ENCODE measurements at regions not wholly inside any gene's neighbourhood (a gene's known extent, or its start where the extent isn't known, plus 50 kb on each side); places are given as distances from the start of the nearest gene placed in this dataset.
"Not testable (repeated sequence)": the region's sequence is repeated elsewhere in the genome, so short reads cannot be mapped to it uniquely, and the experiment has no call there.

- intact Hi-C loops (cut with micrococcal nuclease; ENCODE audit: unreplicated experiment) = no loop called here
- H3K79me2 ChIP-seq (ENCODE audit: insufficient read depth, low read length) = no peaks in the 10 kb centered on the region
- ChIA-PET POLR2A (no interaction called here), CTCF (ENCODE audit: low intra/inter-chr PET ratio, low total read pairs) (no interaction called here)
- H2AFZ ChIP-seq (ENCODE audit: low read length) = no peak overlapping the region
- no peaks in the 10 kb centered on the region for H3K4me1 ChIP-seq (ENCODE audit: insufficient read depth, low read length)
- DNase-seq (ENCODE audit: low spot score) = no peak
- in situ Hi-C loops (cut with HindIII; ENCODE audit: extremely low pct_ligation_motif_present, low pct_unique_long_range_greater_than_20kb) = no loop called here
- no peak overlapping the region for H3K27ac ChIP-seq (ENCODE audit: extremely low read length, insufficient read depth, low read length)
- no peak for FAIRE-seq
- no peak for TF ChIP-seq TBX2 (CRISPR knock-in tag; IDR thresholded peaks at IDR 0.05; ENCODE audit: borderline replicate concordance)
- TF ChIP-seq RBM22 (optimal IDR thresholded peaks at IDR 0.05; ENCODE audit: low read length) = no peak
- TF ChIP-seq ZNF790 (CRISPR knock-in tag; IDR thresholded peaks at IDR 0.05; ENCODE audit: borderline replicate concordance) = no peak
- TF ChIP-seq NFE2L1 (CRISPR knock-in tag; IDR thresholded peaks at IDR 0.05; ENCODE audit: borderline replicate concordance) = no peak
- TF ChIP-seq TARDBP (CRISPR knock-in tag; IDR thresholded peaks at IDR 0.05) = no peak
- no peak for TF ChIP-seq HBP1 (CRISPR knock-in tag; IDR thresholded peaks at IDR 0.05; ENCODE audit: low read depth)
- no peak for TF ChIP-seq PPARG (CRISPR knock-in tag; conservative IDR thresholded peaks at IDR 0.05)
- no peaks in the 10 kb centered on the region; the same call in 1 of the 2 replicates for H3K9me3 ChIP-seq (ENCODE audit: low read length)
- no peak overlapping the region for H3K9ac ChIP-seq (ENCODE audit: insufficient read depth, low read depth, low read length)
- H3K4me2 ChIP-seq (ENCODE audit: low read depth, low read length) = no peak overlapping the region
- no peak overlapping the region for H3K4me3 ChIP-seq (replicated peaks in 1 of 3; ENCODE audit: insufficient read depth in 1 of 3, low read depth in 2 of 3, low read length in 3 of 3)
- BruUV-seq (replicated peaks) = no TSS peak
- no peak for ATAC-seq
- no peaks in the 10 kb centered on the region for H3K27me3 ChIP-seq (ENCODE audit: control insufficient read depth in 1 of 2, insufficient read depth in 2 of 2, low read length in 2 of 2)
- WGBS (ENCODE audit: low lambda C conversion rate) = 11% methylated on average over 5 of the region's 5 CpGs
- H3K36me3 ChIP-seq (replicated peaks in 1 of 2; ENCODE audit: control insufficient read depth in 1 of 2, insufficient read depth in 2 of 2, low read length in 2 of 2) = no peaks in the 10 kb centered on the region
- H4K20me1 ChIP-seq (ENCODE audit: insufficient read depth, low read length) = no peaks in the 10 kb centered on the region
Measured at GRCh38 chr6:58198301-58198700, 880.9 kb downstream of the PRIM2 start.

- H3K9ac ChIP-seq (ENCODE audit: insufficient read depth, low read depth, low read length); POLR2A ChIA-PET; in situ Hi-C loops (cut with HindIII; ENCODE audit: extremely low pct_ligation_motif_present, low pct_unique_long_range_greater_than_20kb); H4K20me1 ChIP-seq (ENCODE audit: insufficient read depth, low read length); CTCF ChIA-PET (ENCODE audit: low intra/inter-chr PET ratio, low total read pairs); FAIRE-seq; DNase-seq (ENCODE audit: low spot score); H3K79me2 ChIP-seq (ENCODE audit: insufficient read depth, low read length); H3K27me3 ChIP-seq (ENCODE audit: control insufficient read depth in 1 of 2, insufficient read depth in 2 of 2, low read length in 2 of 2); BruUV-seq (replicated peaks); H3K36me3 ChIP-seq (replicated peaks in 1 of 2; ENCODE audit: control insufficient read depth in 1 of 2, insufficient read depth in 2 of 2, low read length in 2 of 2); H2AFZ ChIP-seq (ENCODE audit: low read length); H3K27ac ChIP-seq (ENCODE audit: extremely low read length, insufficient read depth, low read length); ATAC-seq; H3K4me3 ChIP-seq (replicated peaks in 1 of 3; ENCODE audit: insufficient read depth in 1 of 3, low read depth in 2 of 3, low read length in 3 of 3); intact Hi-C loops (cut with micrococcal nuclease; ENCODE audit: unreplicated experiment); H3K4me1 ChIP-seq (ENCODE audit: insufficient read depth, low read length); H3K4me2 ChIP-seq (ENCODE audit: low read depth, low read length): not testable (repeated sequence)
- H3K9me3 ChIP-seq (ENCODE audit: low read length) = peaks cover 27% of the 10 kb centered on the region
- WGBS (ENCODE audit: low lambda C conversion rate) = 0% methylated on average over 1 of the region's 1 CpG
Measured at GRCh38 chr6:58237124-58237523, 919.7 kb downstream of the PRIM2 start.

- H3K27me3 ChIP-seq (ENCODE audit: control insufficient read depth in 1 of 2, insufficient read depth in 2 of 2, low read length in 2 of 2); in situ Hi-C loops (cut with HindIII; ENCODE audit: extremely low pct_ligation_motif_present, low pct_unique_long_range_greater_than_20kb); H3K36me3 ChIP-seq (replicated peaks in 1 of 2; ENCODE audit: control insufficient read depth in 1 of 2, insufficient read depth in 2 of 2, low read length in 2 of 2); BruUV-seq (replicated peaks); intact Hi-C loops (cut with micrococcal nuclease; ENCODE audit: unreplicated experiment); H3K79me2 ChIP-seq (ENCODE audit: insufficient read depth, low read length); H3K4me2 ChIP-seq (ENCODE audit: low read depth, low read length); H4K20me1 ChIP-seq (ENCODE audit: insufficient read depth, low read length); DNase-seq (ENCODE audit: low spot score); ATAC-seq; H3K4me3 ChIP-seq (replicated peaks in 1 of 3; ENCODE audit: insufficient read depth in 1 of 3, low read depth in 2 of 3, low read length in 3 of 3); H3K27ac ChIP-seq (ENCODE audit: extremely low read length, insufficient read depth, low read length); POLR2A ChIA-PET; CTCF ChIA-PET (ENCODE audit: low intra/inter-chr PET ratio, low total read pairs); H3K9ac ChIP-seq (ENCODE audit: insufficient read depth, low read depth, low read length); FAIRE-seq; H2AFZ ChIP-seq (ENCODE audit: low read length); H3K4me1 ChIP-seq (ENCODE audit: insufficient read depth, low read length): not testable (repeated sequence)
- H3K9me3 ChIP-seq (ENCODE audit: low read length) = peaks cover 27% of the 10 kb centered on the region
Measured at GRCh38 chr6:58238421-58238820, 921.0 kb downstream of the PRIM2 start.

Measured in HepG2 (cell line).